GM12874 (cell line): ENCODE measurements at regions not wholly inside any gene's neighbourhood (a gene's known extent, or its start where the extent isn't known, plus 50 kb on each side); places are given as distances from the start of the nearest gene placed in this dataset.

Source experiments
- TF ChIP-seq, protein P1 (sequence below): IDR thresholded peaks from 2 replicates; pipeline ENCODE4 v1.5.1; 2011; ENCODE audit warnings: low read depth, mild to moderate bottlenecking, control low read depth, low read length, moderate library complexity; ENCODE audit not compliant: insufficient read depth

- TF ChIP-seq, protein P1, sequence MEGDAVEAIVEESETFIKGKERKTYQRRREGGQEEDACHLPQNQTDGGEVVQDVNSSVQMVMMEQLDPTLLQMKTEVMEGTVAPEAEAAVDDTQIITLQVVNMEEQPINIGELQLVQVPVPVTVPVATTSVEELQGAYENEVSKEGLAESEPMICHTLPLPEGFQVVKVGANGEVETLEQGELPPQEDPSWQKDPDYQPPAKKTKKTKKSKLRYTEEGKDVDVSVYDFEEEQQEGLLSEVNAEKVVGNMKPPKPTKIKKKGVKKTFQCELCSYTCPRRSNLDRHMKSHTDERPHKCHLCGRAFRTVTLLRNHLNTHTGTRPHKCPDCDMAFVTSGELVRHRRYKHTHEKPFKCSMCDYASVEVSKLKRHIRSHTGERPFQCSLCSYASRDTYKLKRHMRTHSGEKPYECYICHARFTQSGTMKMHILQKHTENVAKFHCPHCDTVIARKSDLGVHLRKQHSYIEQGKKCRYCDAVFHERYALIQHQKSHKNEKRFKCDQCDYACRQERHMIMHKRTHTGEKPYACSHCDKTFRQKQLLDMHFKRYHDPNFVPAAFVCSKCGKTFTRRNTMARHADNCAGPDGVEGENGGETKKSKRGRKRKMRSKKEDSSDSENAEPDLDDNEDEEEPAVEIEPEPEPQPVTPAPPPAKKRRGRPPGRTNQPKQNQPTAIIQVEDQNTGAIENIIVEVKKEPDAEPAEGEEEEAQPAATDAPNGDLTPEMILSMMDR: no peak
Measured at GRCh38 chr6:97939440-97940168, 656.6 kb upstream of the MMS22L start.

DNA sequence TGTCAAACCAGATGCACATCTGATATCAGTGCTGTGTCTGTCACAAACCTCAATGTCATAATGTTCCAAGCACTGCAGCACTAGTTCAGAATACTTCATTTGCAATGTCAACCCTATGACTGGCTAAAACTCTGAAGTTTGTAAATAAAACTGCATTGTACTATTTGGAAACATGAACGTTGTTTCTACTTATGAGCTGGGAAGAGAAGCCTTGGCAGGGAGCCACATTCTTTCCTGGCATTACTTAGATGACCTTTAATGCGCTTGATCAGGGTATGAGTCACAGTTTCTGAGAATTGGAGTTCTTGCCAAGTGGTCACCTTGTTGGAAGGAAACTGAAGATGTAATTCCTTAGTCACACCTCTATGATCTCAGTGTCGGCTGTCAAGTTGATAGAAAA is 664.8 kb upstream of the MMS22L start:
- TF ChIP-seq, protein P1: no peak

DNA sequence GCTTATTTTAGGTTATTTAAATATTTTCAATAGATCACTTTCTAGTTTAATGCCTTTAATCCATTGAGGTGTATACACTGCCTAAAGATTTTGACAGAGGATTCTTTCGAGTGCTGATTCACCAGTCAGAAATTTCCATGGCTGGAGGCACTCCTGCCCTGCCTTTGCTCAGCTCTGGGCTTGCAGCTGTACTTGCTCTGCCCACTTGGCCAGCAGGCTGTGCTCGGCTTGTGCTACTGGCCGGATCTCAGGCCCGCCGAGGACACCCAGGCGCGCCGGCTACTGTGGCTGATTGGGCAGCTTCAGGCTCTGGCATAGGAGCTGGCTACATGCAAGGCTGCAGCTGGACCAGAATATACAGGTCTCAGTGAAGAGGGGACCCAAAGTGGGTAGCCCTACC is 675.1 kb upstream of the MMS22L start:
- TF ChIP-seq, protein P1: no peak

GRCh38 chr6:97963193-97963592 is 680.2 kb upstream of the MMS22L start:
- TF ChIP-seq, protein P1: no peak

GRCh38 chr6:97969065-97969464 is 686.0 kb upstream of the MMS22L start:
- TF ChIP-seq, protein P1: no peak

DNA sequence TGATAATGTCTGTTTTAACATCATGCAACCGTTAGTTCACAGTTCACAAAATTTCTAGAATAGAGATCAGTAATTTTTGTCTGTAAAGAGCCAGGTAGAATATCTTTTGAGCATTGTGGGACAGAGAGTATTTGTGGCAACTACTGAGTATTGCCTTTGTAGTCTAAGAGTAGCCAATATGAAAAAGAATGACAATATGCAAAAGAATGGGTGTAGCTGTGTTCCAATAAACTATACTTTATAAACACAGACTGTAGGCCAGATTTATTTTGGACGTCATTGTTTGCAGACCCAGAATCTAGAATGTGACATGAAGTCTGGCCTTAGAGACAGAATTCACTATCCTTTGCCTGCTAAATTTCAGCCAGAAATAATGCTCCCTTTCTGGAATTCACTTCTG is 694.1 kb upstream of the MMS22L start:
- TF ChIP-seq, protein P1: no peak

DNA sequence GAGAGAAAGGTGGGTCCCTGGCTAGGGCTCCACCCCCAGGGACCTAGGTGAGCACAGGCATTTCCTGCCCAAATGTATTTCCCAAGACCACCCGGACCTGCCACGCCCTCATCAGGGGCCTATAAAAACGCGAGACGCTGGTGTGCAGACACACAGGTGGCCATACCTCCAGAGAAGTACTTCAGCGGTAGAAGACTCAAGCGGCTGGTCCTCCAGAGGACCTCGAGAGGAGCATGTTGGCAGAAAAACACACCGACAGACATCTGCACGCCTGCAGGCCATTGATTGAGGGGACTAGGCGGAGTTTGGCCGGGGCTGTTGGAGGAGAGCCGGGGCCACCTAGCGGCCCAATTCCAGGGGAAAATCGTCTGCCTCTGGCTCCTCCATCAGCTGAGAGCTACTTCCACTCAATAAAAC is 695.8 kb upstream of the MMS22L start:
- TF ChIP-seq, protein P1: 0 out of 2 replicates have a peak, but pooled peaks have one; percentile 20

- TF ChIP-seq, protein P1: no peak
Measured at GRCh38 chr6:97989451-97989850, 706.4 kb upstream of the MMS22L start.
